ENCODE measurements at regions not wholly inside any gene's neighbourhood (a gene's known extent, or its start where the extent isn't known, plus 50 kb on each side); places are given as distances from the start of the nearest gene placed in this dataset.

- in situ Hi-C loops (cut with MboI; ENCODE audit: low pct_unique_long_range_greater_than_20kb, low sequenced_read_pairs, unreplicated experiment) = no loop called here
- no peak for TF ChIP-seq CTCF (IDR thresholded peaks at IDR 0.05; ENCODE audit: extremely low read depth, insufficient read depth, missing control alignments)
- DNase-seq (ENCODE audit: low spot score) = no peak
Measured at GRCh38 chr10:8544500-8544899, 490.0 kb downstream of the GATA3 start.

GRCh38 chr10:8554574-8554973, 500.1 kb downstream of the GATA3 start:
- no peak for DNase-seq (ENCODE audit: low spot score)
- TF ChIP-seq CTCF (IDR thresholded peaks at IDR 0.05; ENCODE audit: extremely low read depth, insufficient read depth, missing control alignments) = no peak
- in situ Hi-C loops (cut with MboI; ENCODE audit: low pct_unique_long_range_greater_than_20kb, low sequenced_read_pairs, unreplicated experiment) = no loop called here

GRCh38 chr10:8556321-8556720, 501.8 kb downstream of the GATA3 start:
- TF ChIP-seq CTCF (IDR thresholded peaks at IDR 0.05; ENCODE audit: extremely low read depth, insufficient read depth, missing control alignments) = no peak
- in situ Hi-C loops (cut with MboI; ENCODE audit: low pct_unique_long_range_greater_than_20kb, low sequenced_read_pairs, unreplicated experiment) = no loop called here
- DNase-seq (ENCODE audit: low spot score) = no peak

GRCh38 chr10:8563478-8563877, 509.0 kb downstream of the GATA3 start:
- no peak for TF ChIP-seq CTCF (IDR thresholded peaks at IDR 0.05; ENCODE audit: extremely low read depth, insufficient read depth, missing control alignments)
- in situ Hi-C loops (cut with MboI; ENCODE audit: low pct_unique_long_range_greater_than_20kb, low sequenced_read_pairs, unreplicated experiment) = no loop called here
- no peak for DNase-seq (ENCODE audit: low spot score)

GRCh38 chr10:8566737-8567136, 512.2 kb downstream of the GATA3 start:
- no peak for TF ChIP-seq CTCF (IDR thresholded peaks at IDR 0.05; ENCODE audit: extremely low read depth, insufficient read depth, missing control alignments)
- in situ Hi-C loops (cut with MboI; ENCODE audit: low pct_unique_long_range_greater_than_20kb, low sequenced_read_pairs, unreplicated experiment) = no loop called here
- no peak for DNase-seq (ENCODE audit: low spot score)

- DNase-seq (ENCODE audit: low spot score) = no peak
- TF ChIP-seq CTCF (IDR thresholded peaks at IDR 0.05; ENCODE audit: extremely low read depth, insufficient read depth, missing control alignments) = no peak
- in situ Hi-C loops (cut with MboI; ENCODE audit: low pct_unique_long_range_greater_than_20kb, low sequenced_read_pairs, unreplicated experiment) = no loop called here
Measured at GRCh38 chr10:8568401-8568800, 513.9 kb downstream of the GATA3 start.

- TF ChIP-seq CTCF (IDR thresholded peaks at IDR 0.05; ENCODE audit: extremely low read depth, insufficient read depth, missing control alignments) = no peak
- in situ Hi-C loops (cut with MboI; ENCODE audit: low pct_unique_long_range_greater_than_20kb, low sequenced_read_pairs, unreplicated experiment) = no loop called here
- DNase-seq (ENCODE audit: low spot score) = no peak
Measured at GRCh38 chr10:8575620-8576019, 521.1 kb downstream of the GATA3 start.

Data from GM13977 (cell line).